ENCODE measurements at regions not wholly inside any gene's neighbourhood (a gene's known extent, or its start where the extent isn't known, plus 50 kb on each side); places are given as distances from the start of the nearest gene placed in this dataset.

GRCh38 chr14:58782011-58782410, 144.2 kb downstream of the DACT1 start:
- DNase-seq (ENCODE audit: low spot score), result no peak

GRCh38 chr14:58783792-58784511, 146.2 kb downstream of the DACT1 start:
- no peak for DNase-seq (ENCODE audit: low spot score)
- no peak for FAIRE-seq

More at GRCh38 chr14:58782011-58782410, 144.2 kb downstream of the DACT1 start:
- no peak for FAIRE-seq

- DNase-seq (ENCODE audit: low spot score) (no peak), FAIRE-seq (no peak)
Measured at GRCh38 chr14:58784931-58785330, 147.2 kb downstream of the DACT1 start.

- DNase-seq (ENCODE audit: low spot score) (no peak), FAIRE-seq (no peak)
Measured at GRCh38 chr14:58785701-58786100, 147.9 kb downstream of the DACT1 start.

GRCh38 chr14:58787592-58787991, 149.8 kb downstream of the DACT1 start:
- no peak for FAIRE-seq
- DNase-seq (ENCODE audit: low spot score), result no peak

GRCh38 chr14:58788655-58789503, 151.1 kb downstream of the DACT1 start:
- DNase-seq (ENCODE audit: low spot score), result no peak
- FAIRE-seq, result no peak

GRCh38 chr14:58789736-58790135, 152.0 kb downstream of the DACT1 start:
- FAIRE-seq, result no peak

GRCh38 chr14:58792416-58792815, 154.7 kb downstream of the DACT1 start:
- FAIRE-seq (no peak), DNase-seq (ENCODE audit: low spot score) (no peak)

More at GRCh38 chr14:58789736-58790135, 152.0 kb downstream of the DACT1 start:
- no peak for DNase-seq (ENCODE audit: low spot score)

- FAIRE-seq (peak; percentile 45), DNase-seq (ENCODE audit: low spot score) (no peak)
Measured at GRCh38 chr14:58793131-58793740, 155.5 kb downstream of the DACT1 start.

- DNase-seq (ENCODE audit: low spot score), result no peak
- no peak for FAIRE-seq
Measured at GRCh38 chr14:58794993-58795762, 157.4 kb downstream of the DACT1 start.

GRCh38 chr14:58796242-58797009, 158.7 kb downstream of the DACT1 start:
- DNase-seq (ENCODE audit: low spot score) (no peak), FAIRE-seq (peak; percentile 18)

GRCh38 chr14:58797010-58797429, 159.3 kb downstream of the DACT1 start:
- DNase-seq (ENCODE audit: low spot score) (no peak), FAIRE-seq (no peak)

- DNase-seq (ENCODE audit: low spot score), result no peak
- no peak for FAIRE-seq
Measured at GRCh38 chr14:58798173-58798572, 160.4 kb downstream of the DACT1 start.

- no peak for DNase-seq (ENCODE audit: low spot score)
- no peak for FAIRE-seq
Measured at GRCh38 chr14:58801086-58801485, 163.3 kb downstream of the DACT1 start.

GRCh38 chr14:58805057-58805456, 167.3 kb downstream of the DACT1 start:
- FAIRE-seq (no peak), DNase-seq (ENCODE audit: low spot score) (no peak)

GRCh38 chr14:58805605-58806409, 168.0 kb downstream of the DACT1 start:
- DNase-seq (ENCODE audit: low spot score) (no peak), FAIRE-seq (no peak)

GRCh38 chr14:58807191-58807590, 169.4 kb downstream of the DACT1 start:
- no peak for FAIRE-seq
- no peak for DNase-seq (ENCODE audit: low spot score)

- FAIRE-seq (no peak), DNase-seq (ENCODE audit: low spot score) (no peak)
Measured at GRCh38 chr14:58808828-58809227, 171.1 kb downstream of the DACT1 start.

- no peak for FAIRE-seq
- DNase-seq (ENCODE audit: low spot score), result no peak
Measured at GRCh38 chr14:58809520-58809919, 171.8 kb downstream of the DACT1 start.

Measured in RCC 7860 (cell line).